ENCODE measurements at regions not wholly inside any gene's neighbourhood (a gene's known extent, or its start where the extent isn't known, plus 50 kb on each side); places are given as distances from the start of the nearest gene placed in this dataset.

DNA sequence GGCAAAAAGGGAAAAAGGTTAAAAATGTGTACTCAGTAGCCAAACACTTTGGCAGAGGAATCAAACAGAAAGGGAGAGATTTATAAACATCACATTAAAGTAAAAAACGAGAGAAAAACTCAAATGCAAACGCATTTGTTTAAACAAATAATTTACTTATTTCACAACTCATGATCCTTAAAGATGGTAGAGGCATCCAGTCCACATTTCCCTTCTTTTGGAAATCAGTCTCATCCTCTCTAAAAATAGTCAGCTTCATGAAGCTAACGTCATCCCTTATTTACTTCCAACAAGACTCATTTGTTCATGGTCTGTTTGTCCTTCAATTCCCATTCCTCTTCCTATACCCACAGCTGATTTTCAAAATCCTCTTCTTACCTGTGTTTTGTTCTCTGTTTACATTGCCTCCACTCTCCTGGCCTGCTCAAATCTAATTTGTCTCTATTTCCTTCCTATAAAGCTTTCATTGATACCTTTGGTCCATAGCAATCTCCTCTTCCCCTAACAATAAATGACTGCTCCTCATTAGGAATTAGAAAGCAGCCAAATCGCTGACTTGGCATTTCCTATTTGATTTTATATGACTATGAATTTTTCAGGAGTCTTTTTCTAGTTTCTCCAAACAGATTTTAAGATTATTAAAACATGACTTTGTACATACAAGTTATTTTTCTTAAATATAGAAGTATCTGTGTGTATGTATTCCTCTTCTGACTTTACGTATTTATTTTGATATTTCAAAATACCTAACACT lies 805.3 kb downstream of the TLE1 start:
- TF ChIP-seq, protein P1, sequence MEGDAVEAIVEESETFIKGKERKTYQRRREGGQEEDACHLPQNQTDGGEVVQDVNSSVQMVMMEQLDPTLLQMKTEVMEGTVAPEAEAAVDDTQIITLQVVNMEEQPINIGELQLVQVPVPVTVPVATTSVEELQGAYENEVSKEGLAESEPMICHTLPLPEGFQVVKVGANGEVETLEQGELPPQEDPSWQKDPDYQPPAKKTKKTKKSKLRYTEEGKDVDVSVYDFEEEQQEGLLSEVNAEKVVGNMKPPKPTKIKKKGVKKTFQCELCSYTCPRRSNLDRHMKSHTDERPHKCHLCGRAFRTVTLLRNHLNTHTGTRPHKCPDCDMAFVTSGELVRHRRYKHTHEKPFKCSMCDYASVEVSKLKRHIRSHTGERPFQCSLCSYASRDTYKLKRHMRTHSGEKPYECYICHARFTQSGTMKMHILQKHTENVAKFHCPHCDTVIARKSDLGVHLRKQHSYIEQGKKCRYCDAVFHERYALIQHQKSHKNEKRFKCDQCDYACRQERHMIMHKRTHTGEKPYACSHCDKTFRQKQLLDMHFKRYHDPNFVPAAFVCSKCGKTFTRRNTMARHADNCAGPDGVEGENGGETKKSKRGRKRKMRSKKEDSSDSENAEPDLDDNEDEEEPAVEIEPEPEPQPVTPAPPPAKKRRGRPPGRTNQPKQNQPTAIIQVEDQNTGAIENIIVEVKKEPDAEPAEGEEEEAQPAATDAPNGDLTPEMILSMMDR (IDR thresholded peaks at IDR 0.05; ENCODE audit: insufficient read depth, low read length, poor library complexity, severe bottlenecking) = no peak
- TF ChIP-seq EZH2phosphoT487 (conservative IDR thresholded peaks at IDR 0.05; ENCODE audit: low read length) = no peak
